ENCODE measurements at regions not wholly inside any gene's neighbourhood (a gene's known extent, or its start where the extent isn't known, plus 50 kb on each side); places are given as distances from the start of the nearest gene placed in this dataset.

DNA sequence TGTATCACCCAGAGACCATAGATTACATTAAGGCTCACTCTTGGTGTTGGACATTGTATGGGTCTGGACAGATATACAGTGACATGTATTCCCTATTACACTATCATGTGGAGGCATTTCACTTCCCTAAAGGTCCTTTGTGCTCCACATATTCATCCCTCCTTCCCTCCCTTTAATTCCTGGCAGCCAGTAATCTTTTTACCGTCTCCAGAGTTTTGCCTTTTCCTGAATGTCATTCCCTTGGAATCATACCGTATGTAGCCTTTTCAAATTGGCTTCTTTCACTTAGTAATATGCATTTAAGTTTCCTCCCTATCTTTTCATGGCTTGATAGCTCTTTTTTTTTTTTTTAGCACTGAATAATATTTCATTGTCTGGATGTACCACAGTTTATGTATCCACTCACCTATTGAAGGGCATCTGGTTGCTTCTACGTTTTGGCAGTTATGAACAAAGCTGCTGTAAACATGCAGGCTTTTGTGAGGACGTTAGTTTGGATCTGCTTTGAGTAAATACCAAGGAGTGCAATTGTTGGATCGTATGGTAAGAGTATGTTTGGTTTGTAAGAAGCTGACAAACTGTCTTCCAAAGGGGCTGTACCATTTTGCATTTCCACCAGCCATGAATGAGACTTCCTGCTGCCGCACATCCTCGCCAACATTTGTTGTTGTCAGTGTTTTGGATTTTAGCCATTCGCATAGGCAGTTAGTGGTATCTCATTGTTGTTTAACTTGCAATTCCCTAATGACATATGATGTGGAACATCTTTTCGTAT is 122.1 kb upstream of the SMIM23 start:
- Histone ChIP-seq H3K79me1 (ENCODE audit: low read depth in 1 of 2, low read length in 2 of 2) (no peaks in the 10 kb centered on the region), H2AFZ (replicated peaks; ENCODE audit: low read length, poor library complexity) (no peak overlapping the region), H2BK20ac (ENCODE audit: low read depth, low read length) (no peak overlapping the region), H3K9me1 (ENCODE audit: insufficient read depth, low read length) (no peaks in the 10 kb centered on the region; the same call in 1 of the 2 replicates), H3K9ac (ENCODE audit: low read depth, low read length) (no peak overlapping the region), H4K8ac (ENCODE audit: low read depth in 2 of 2, low read length in 2 of 2) (no peak overlapping the region), H3K36me3 (ENCODE audit: control insufficient read depth, insufficient read depth, low read length) (no peaks in the 10 kb centered on the region), H2BK15ac (ENCODE audit: low read depth, low read length) (no peak overlapping the region), H2AK5ac (ENCODE audit: low read depth, low read length) (no peak overlapping the region), H3K56ac (ENCODE audit: extremely low read depth, insufficient read depth, low read length) (no peak overlapping the region), H3K9me3 (ENCODE audit: control insufficient read depth, insufficient read depth, low read length) (no peaks in the 10 kb centered on the region), H2BK120ac (ENCODE audit: low read depth, low read length) (no peak overlapping the region), H3K18ac (ENCODE audit: low read depth, low read length) (no peak overlapping the region), H2AK9ac (replicated peaks; ENCODE audit: low read depth, low read length, poor library complexity) (no peak overlapping the region), H3K14ac (replicated peaks; ENCODE audit: low read depth, low read length) (no peak overlapping the region), H3K4me2 (ENCODE audit: low read depth, low read length) (no peak overlapping the region), H3K23ac (ENCODE audit: low read depth, low read length) (no peak overlapping the region), H4K5ac (ENCODE audit: low read depth, low read length) (no peak overlapping the region), H4K20me1 (ENCODE audit: insufficient read depth, low read length) (no peaks in the 10 kb centered on the region), H3K27me3 (ENCODE audit: control insufficient read depth, insufficient read depth, low read length) (no peaks in the 10 kb centered on the region; the same call in 1 of the 2 replicates), H4K91ac (ENCODE audit: insufficient read depth, low read depth, low read length) (no peak overlapping the region), H3K4me1 (ENCODE audit: control insufficient read depth, insufficient read depth, low read length) (0 out of 2 replicates have a peak, but pooled peaks cover 2% of the 10 kb centered on the region), H3K4ac (ENCODE audit: low read depth, low read length) (no peak overlapping the region), H2BK5ac (ENCODE audit: low read depth, low read length, poor library complexity, severe bottlenecking) (no peak overlapping the region), H3K27ac (ENCODE audit: insufficient read depth, low read length) (no peak overlapping the region), H3K4me3 (ENCODE audit: insufficient read depth, low read depth, low read length) (no peak overlapping the region)
- no TSS peak for BruUV-seq (replicated peaks)
- WGBS, 2 experiments (ENCODE audit: extremely low coverage in 2 of 2, insufficient read length in 1 of 2): 67 to 100% methylated on average over 1 of the region's 9 CpGs
- intact Hi-C loops (cut with micrococcal nuclease) (no loop called here), dilution Hi-C loops (cut with HindIII; ENCODE audit: low sequenced_read_pairs, unreplicated experiment) (no loop called here), in situ Hi-C loops (cut with MboI; ENCODE audit: low sequenced_read_pairs) (no loop called here)
- POLR2A ChIA-PET (ENCODE audit: unreplicated experiment): no interaction called here
- DNase-seq (no peak), ATAC-seq (ENCODE audit: low read depth) (no peak)
- no peak for TF ChIP-seq MAZ (IDR thresholded peaks at IDR 0.05; ENCODE audit: borderline replicate concordance, low read depth, low read length)
- TF ChIP-seq, protein P1, sequence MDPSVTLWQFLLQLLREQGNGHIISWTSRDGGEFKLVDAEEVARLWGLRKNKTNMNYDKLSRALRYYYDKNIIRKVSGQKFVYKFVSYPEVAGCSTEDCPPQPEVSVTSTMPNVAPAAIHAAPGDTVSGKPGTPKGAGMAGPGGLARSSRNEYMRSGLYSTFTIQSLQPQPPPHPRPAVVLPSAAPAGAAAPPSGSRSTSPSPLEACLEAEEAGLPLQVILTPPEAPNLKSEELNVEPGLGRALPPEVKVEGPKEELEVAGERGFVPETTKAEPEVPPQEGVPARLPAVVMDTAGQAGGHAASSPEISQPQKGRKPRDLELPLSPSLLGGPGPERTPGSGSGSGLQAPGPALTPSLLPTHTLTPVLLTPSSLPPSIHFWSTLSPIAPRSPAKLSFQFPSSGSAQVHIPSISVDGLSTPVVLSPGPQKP (IDR thresholded peaks at IDR 0.05; ENCODE audit: borderline replicate concordance, low read depth, low read length): no peak
- CTCF ChIA-PET: interaction anchor here (1.1 kb wide), 1 partner anchor 10 kb away, joined by 3 read pairs; no protein-coding TSS in a partner anchor
